Stimulated activated CD4-positive, alpha-beta T cell treated with anti-CD3 and anti-CD28 coated beads, Interleukin-2, amount 100 ng/mL, for 24 hours (primary cell): ENCODE measurements at regions not wholly inside any gene's neighbourhood (a gene's known extent, or its start where the extent isn't known, plus 50 kb on each side); places are given as distances from the start of the nearest gene placed in this dataset.

Experiments
- DNase-seq, 2 donors: peaks; one replicate each; pipeline ENCODE4 v3.0.0-alpha.2; 2020

DNA sequence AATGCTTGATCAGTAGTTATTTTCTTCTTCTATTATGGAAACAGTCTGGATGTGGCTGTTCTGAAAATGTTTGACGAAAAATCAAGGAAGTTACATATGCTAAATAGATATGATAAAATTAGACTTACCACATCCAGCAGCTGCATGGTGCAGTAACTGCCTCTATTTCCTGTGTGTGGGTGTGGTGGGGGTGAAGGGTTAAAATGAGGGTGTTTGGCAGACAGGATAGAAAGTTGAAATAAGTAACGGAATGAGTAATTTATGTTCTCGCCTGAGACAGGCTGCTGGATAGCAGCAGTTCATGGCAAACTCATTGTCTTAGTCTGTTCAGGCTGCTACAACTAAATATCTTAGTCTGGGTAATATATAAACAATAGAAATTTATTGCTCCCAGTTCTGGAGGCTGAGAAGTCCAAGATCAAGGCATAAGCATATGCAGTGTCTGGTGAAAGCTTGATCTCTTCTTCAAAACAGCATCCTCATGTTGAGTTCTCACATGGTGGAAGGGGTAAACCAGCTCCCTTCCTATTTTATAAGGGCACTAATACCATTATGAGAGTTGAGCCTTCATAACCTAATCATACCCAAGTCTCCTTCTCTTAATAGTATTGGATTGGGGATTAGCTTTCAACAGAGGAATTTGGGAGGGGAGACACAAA lies 1248.9 kb downstream of the SLITRK5 start:
- peak in 1 of 2 donors; percentile 28 for DNase-seq

GRCh38 chr13:88925954-88926353 lies 1254.8 kb downstream of the SLITRK5 start:
- no peak for DNase-seq

DNA sequence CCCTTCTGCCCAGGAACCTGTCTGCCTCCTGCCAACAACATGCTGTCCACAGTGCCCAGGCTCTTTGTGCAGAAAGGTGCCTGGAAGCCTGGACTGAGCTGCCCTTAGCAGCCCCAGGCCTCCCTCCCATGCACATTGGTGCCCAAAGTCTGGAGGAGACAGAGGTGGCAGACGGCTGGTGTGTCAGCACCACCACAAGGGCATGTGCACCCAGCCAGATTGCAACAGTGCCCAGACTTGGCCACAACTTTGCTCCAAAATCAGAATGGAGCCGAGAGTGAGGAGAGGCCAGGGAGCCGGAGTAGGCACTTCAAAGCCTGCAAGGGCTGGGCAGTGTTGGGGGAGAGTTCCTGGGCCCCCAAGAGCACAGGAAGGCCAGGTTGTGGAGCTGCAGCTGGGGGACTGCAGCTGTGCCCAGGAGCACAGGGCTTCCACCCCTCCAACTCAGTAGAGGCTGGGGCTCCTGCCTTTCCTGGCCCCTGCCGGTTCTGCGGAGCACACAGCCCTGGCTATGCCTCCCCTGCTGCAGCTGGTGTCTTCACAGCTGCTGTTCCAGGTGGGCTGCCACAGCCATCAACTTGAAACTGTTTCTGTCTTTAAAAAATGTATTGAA lies 1255.8 kb downstream of the SLITRK5 start:
- no peak for DNase-seq

DNA sequence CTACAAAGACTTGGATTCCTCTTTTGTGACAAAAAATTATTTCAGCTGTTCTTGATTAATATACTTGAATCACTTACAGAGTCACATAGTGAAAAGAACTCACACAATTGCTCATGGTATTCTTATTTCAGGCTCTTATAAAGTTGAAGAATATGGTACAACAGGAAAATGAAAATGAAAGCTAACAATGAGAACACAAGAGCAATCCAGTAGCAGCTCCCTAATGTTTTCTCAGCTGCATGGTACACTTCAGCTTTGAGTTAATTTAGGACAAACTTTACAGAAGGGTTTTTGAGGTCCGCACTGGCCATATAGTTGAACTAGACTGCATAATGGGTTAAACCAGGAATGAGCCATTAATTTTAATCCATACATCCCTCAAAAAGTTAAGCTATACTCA lies 1261.8 kb downstream of the SLITRK5 start:
- no peak for DNase-seq

DNA sequence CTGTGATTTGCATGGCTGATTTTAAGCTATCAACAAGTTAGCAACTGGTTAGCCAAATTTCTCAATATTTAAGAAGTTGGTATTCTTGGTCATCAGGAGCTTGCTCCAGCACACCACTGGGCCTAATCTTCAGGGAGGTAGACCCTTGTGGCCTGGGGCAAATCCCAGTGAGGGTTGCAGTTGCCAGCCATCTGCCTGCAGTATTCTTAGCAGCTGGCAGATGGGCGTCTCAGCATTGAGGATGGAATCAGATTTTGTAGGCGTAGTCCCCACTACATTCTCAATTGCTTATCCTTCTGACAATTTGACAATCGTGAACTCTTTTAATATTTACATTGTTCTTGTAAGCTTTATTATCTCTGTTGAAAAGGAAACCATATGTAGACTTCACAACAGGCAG lies 1266.2 kb downstream of the SLITRK5 start:
- DNase-seq: no peak

DNA sequence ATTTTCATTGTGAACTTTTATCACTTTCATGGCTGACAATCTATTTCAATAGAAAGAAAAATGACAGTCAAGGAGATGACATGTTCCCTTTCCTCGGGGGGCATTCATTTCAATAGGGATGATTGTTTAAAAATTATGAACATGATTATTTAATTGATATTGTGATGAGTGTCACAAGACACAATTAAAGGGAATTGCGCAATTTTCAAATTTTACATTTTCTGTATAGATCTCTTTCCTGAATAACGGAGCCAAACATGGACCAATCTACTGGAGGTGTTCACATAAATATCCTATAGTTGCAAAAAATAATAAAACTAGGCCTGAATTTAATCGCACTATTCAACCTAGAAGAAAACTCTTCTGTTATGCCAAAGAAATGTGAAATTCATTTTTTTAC lies 1274.6 kb downstream of the SLITRK5 start:
- DNase-seq: no peak

GRCh38 chr13:88948501-88948900 lies 1277.3 kb downstream of the SLITRK5 start:
- DNase-seq: no peak

GRCh38 chr13:88958821-88959220 lies 1287.7 kb downstream of the SLITRK5 start:
- no peak for DNase-seq

- no peak for DNase-seq
These were observed 1305.3 kb downstream of the SLITRK5 start for GRCh38 chr13:88976466-88976865.

GRCh38 chr13:88978607-88979006 lies 1307.4 kb downstream of the SLITRK5 start:
- DNase-seq: no peak

DNA sequence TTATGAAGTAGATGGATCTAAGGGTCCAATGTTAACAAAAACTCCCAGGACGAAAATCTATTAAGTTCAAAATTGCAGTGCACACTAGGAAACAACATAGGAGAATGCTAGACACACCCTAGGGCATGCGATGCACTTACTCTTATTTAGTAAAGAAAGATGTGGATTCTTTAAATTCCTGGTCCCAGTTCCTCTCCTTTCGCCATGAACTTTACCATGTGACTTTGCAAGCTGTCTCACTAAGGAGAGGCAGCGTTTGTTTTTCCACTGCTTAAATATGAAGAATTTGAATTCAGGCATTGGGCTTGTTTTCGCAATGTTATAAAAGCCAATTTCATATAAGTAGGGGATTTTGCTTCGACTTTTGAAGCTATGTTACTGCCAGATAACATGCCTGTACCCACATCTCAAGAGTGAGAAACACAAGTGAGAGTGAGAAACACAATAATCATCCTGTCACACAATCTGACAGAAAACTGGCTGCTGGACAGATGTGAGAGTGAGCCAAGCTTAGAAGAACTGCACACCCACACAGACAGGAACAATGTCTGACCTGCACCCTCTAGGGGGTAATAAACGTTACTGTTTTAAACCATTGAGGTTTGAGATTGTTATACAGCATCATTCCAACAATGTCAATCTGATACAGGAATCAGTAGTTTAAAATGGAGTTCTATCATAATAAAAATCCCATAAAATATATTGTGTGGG lies 1308.4 kb downstream of the SLITRK5 start:
- DNase-seq: peak in 1 of 2 donors; percentile 1

DNA sequence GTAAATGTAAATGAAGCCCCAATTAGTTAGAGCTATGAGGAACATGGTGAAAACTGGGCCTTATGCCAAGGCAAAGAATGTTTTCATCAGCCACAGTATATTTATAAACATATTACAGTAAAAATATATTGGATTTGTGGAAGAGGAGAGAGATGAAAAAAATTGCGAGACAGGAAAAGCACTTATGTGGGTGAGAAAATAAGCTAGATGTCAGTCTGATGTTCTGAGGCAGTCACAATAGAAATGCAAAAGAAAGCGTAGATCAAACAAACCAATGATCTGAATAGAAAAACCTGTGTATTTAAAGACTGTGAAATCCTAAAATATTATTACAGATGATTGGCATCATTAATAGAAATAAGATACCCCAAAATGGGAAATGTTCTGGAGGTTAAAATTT lies 1332.5 kb downstream of the SLITRK5 start:
- no peak for DNase-seq

GRCh38 chr13:89011615-89012014 lies 1340.4 kb downstream of the SLITRK5 start:
- DNase-seq: no peak

DNA sequence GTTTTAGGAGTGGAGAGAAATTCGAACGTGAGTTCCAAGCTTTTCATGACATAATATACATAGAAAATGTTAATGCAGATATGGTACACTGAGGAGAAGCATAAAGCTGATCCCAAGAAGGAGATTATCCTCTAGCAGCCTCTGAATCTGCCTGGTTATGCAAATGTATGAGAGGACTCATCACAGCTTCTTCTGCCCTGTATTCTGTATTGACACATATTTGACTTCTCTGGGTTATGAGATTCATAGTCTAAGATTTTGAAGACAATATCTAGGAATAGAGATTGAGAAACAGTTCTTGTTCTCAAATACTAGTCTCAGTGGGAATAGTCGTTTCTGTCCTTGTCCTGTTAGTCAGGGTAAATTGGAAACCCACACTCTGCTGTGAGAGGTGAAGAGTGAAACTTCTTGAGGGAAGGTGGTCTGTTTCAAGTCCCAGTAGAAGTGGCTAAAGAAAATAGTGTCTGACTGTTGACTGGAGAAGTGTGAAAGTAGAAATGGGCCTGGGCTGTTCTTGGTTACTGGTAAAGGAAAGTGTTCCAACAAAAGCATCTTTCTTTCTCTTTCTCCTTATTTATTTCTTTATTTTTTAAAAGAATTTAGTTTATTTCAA lies 1356.6 kb downstream of the SLITRK5 start:
- no peak for DNase-seq

DNA sequence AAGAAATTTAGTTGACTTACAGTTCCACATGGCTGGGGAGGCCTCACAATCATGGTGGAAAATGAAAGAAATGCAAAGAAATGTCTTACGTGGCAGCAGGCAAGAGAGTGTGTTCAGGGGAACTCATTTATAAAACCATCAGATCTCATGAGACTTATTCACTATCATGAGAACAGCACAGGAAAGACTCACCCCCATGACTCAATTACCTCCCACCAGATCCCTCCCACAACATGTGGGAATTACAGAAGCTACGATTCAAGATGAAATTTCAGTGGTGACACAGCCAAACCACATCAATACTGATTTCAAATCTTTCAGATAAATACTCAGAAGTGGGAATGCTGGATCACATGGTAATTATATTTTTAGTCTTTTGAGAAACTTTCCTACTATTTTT lies 1357.9 kb downstream of the SLITRK5 start:
- peak in 1 of 2 donors; percentile 2 for DNase-seq

DNA sequence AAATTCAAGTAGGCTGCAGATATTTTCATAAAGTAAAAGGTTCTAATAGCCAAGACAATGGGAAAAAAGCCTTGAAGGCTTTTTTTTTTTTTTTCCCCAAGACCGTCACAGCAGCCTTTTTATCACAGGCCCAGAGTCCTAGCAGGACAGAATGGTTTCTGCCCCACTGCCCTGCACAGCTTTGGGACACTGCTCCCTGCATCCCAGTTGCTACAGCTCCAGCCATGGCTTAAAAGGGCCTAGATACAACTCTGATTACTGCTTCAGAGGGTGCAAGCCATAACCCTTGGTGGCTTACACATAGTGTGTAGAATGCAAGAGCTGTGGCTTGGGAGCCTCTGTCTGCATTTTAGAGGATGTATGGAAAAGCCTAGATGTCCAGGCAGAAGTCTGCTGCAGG lies 1362.8 kb downstream of the SLITRK5 start:
- no peak for DNase-seq

GRCh38 chr13:89052699-89053098 lies 1381.5 kb downstream of the SLITRK5 start:
- DNase-seq: no peak

GRCh38 chr13:89053418-89053817 lies 1382.2 kb downstream of the SLITRK5 start:
- no peak for DNase-seq

GRCh38 chr13:89057274-89057673 lies 1386.1 kb downstream of the SLITRK5 start:
- DNase-seq: no peak

DNA sequence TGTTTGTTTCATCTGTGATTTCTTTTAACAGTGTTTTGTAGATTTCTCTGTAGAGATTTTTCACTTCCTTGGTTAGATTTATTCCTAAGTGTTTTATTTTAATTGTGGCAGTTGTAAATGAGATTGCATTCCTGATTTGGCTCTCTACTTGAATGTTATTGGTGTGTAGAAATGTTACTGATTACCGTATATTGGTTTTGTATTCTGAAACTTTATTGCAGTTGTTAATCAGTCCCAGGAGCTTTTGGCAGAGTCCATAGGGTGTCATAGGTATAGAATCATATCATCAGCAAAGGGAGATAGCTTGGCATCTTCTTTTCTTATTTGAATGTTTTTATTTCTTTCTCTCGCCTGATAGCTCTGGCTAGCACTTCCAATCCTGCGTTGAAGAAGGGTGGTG lies 1386.7 kb downstream of the SLITRK5 start:
- no peak for DNase-seq

GRCh38 chr13:89061821-89062220 lies 1390.7 kb downstream of the SLITRK5 start:
- no peak for DNase-seq

DNA sequence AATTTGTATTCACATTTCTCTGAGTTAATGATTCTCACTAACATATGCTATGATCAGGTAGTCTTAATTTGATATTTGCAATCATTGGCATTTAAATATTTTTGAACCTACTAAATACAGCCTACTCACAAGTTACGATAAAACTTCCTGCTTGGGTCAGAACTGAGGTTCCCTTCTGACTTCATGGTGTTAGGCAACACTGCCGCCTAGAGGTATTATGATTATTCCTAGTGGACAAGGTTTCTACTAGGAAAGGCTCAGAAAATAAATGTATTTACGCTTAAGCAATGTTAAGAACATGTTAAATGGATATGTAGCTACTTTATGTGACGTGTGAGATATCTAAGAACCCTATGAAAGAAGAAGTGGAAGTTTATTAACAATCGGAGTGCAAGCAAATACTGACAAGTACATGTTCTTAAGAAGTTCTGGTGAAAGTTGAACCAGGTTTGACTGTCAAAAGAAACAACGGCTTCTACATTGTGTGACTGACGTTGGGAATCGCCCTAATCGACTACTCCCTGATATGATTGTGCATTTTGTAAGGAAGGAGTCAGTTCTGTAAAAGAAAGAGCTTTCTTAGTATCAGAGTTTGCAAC lies 1395.8 kb downstream of the SLITRK5 start:
- DNase-seq: peak in 1 of 2 donors; percentile 3

GRCh38 chr13:89072979-89073378 lies 1401.8 kb downstream of the SLITRK5 start:
- DNase-seq: no peak
